Endothelial cell of umbilical vein (primary cell): ENCODE measurements at regions not wholly inside any gene's neighbourhood (a gene's known extent, or its start where the extent isn't known, plus 50 kb on each side); places are given as distances from the start of the nearest gene placed in this dataset.

Experiments
- BruUV-seq: library from RNA; stranded (reverse); fragments of 400-500 nt; replicated peaks from 2 replicates; lab custom pipeline; 2021; lab: Mats Ljungman, UMichigan
- CTCF ChIA-PET: fragments of 300-600, 350-600 bp; sonication (Branson Sonifier 250); formaldehyde crosslinking; loops from one replicate; lab custom pipeline; 2021; ENCODE audit warnings: antibody characterized with exemption, inconsistent platforms; lab: Charles Lee
- POLR2A ChIA-PET: fragments of 300-600, 350-600 bp; sonication (Branson Sonifier 250); formaldehyde crosslinking; loops from one replicate; lab custom pipeline; 2021; ENCODE audit warnings: antibody characterized with exemption, inconsistent platforms; lab: Charles Lee
- DNase-seq: peaks from one replicate; pipeline ENCODE4 v3.0.0-alpha.2; 2011; ENCODE audit warnings: low read depth, low spot score
- FAIRE-seq: peaks from 2 replicates; lab custom pipeline; 2011; peaks lifted over from hg19 to GRCh38; lab: Jason Lieb, UNC
- H2AFZ ChIP-seq: 2 replicates; pipeline ENCODE4 v1.6.0; 2012; ENCODE audit warnings: low read depth, low read length, control low read depth, inconsistent platforms
- H3K27ac ChIP-seq: 2 replicates; pipeline ENCODE4 v1.5.1; 2011; ENCODE audit warnings: low read depth, mild to moderate bottlenecking, control low read depth, low read length, moderate library complexity; ENCODE audit not compliant: insufficient read depth
- H3K27me3 ChIP-seq, 2 experiments: 2 replicates each; pipeline versions ENCODE4 v1.6.0 to v1.6.1; 2011; ENCODE audit warnings: low read length in 2 of 2, mixed read lengths in 1 of 2; ENCODE audit not compliant: control insufficient read depth in 2 of 2, insufficient read depth in 2 of 2
- H3K36me3 ChIP-seq, 2 experiments: 2 replicates in 1 of 2; 3 replicates in 1 of 2; pipeline ENCODE4 v1.5.1; 2011; ENCODE audit warnings: low read length in 2 of 2, mild to moderate bottlenecking in 1 of 2, moderate library complexity in 1 of 2; ENCODE audit not compliant: control insufficient read depth in 2 of 2, insufficient read depth in 2 of 2; ENCODE audit errors: extremely low read depth in 1 of 2
- H3K4me1 ChIP-seq: 3 replicates; pipeline ENCODE4 v1.5.1; 2011; ENCODE audit warnings: mild to moderate bottlenecking, low read length; ENCODE audit not compliant: control insufficient read depth, insufficient read depth; ENCODE audit errors: extremely low read depth
- H3K4me2 ChIP-seq: 2 replicates; pipeline ENCODE4 v1.6.1; 2011; ENCODE audit warnings: low read length, control low read depth, mixed read lengths; ENCODE audit not compliant: insufficient read depth
- H3K4me3 ChIP-seq, 3 experiments: fragments of 200-600 bp in 1 of 3; sonication (generic), shearing (Covaris generic) in 1 of 3; replicated peaks in 1 of 3; 2 replicates each; pipeline ENCODE4 v1.5.1; 2011 to 2016; ENCODE audit warnings: control low read depth in 3 of 3, low read length in 3 of 3, mild to moderate bottlenecking in 2 of 3, inconsistent platforms in 1 of 3, low read depth in 1 of 3, moderate library complexity in 1 of 3; ENCODE audit not compliant: insufficient read depth in 1 of 3
- H3K79me2 ChIP-seq: 2 replicates; pipeline ENCODE4 v1.6.0; 2012; ENCODE audit warnings: low read length, inconsistent platforms; ENCODE audit not compliant: control insufficient read depth, insufficient read depth
- H3K9ac ChIP-seq: replicated peaks from 2 replicates; pipeline ENCODE3; 2011; ENCODE audit warnings: low read length, control low read depth; ENCODE audit not compliant: insufficient read depth; ENCODE audit errors: extremely low read depth
- H3K9me1 ChIP-seq: replicated peaks from 3 replicates; pipeline ENCODE4 v1.6.0; 2011; ENCODE audit warnings: mild to moderate bottlenecking, low read length; ENCODE audit not compliant: control insufficient read depth, insufficient read depth; ENCODE audit errors: extremely low read depth
- H3K9me3 ChIP-seq: replicated peaks from 2 replicates; pipeline ENCODE4 v1.5.1; 2012; ENCODE audit warnings: low read length, inconsistent platforms; ENCODE audit not compliant: control insufficient read depth, insufficient read depth
- H4K20me1 ChIP-seq: replicated peaks from 2 replicates; pipeline ENCODE3; 2011; ENCODE audit warnings: mild to moderate bottlenecking, low read length; ENCODE audit not compliant: control insufficient read depth, insufficient read depth; ENCODE audit errors: extremely low read depth
- CTCF ChIP-seq, 2 donors: IDR thresholded peaks; 1 replicate in 1 of 2; 2 replicates in 1 of 2; pipeline ENCODE4 v1.5.1; 2011; ENCODE audit warnings: low read length in 2 of 2, mild to moderate bottlenecking in 2 of 2, moderate library complexity in 2 of 2, control low read depth in 1 of 2, inconsistent platforms in 1 of 2, low read depth in 1 of 2; ENCODE audit not compliant: insufficient read depth in 1 of 2; ENCODE audit errors: extremely low read depth in 1 of 2
- EZH2 ChIP-seq: IDR thresholded peaks from 2 replicates; pipeline ENCODE4 v1.6.1; 2012; ENCODE audit warnings: borderline replicate concordance, low read depth, mild to moderate bottlenecking, moderate library complexity, low read length, inconsistent platforms; ENCODE audit not compliant: severe bottlenecking
- FOS ChIP-seq: IDR thresholded peaks from 2 replicates; pipeline ENCODE4 v1.6.1; 2011; ENCODE audit warnings: mild to moderate bottlenecking, low read length, moderate library complexity, borderline replicate concordance; ENCODE audit not compliant: insufficient read depth
- GATA2 ChIP-seq: IDR thresholded peaks from 2 replicates; pipeline ENCODE4 v1.7.0; 2011; ENCODE audit warnings: low read depth, mild to moderate bottlenecking, moderate library complexity, mixed read lengths, low read length; ENCODE audit not compliant: insufficient read length, insufficient read depth
- JUN ChIP-seq: IDR thresholded peaks from 2 replicates; pipeline ENCODE4 v1.6.1; 2011; ENCODE audit warnings: borderline replicate concordance, low read depth; ENCODE audit not compliant: insufficient read length, insufficient read depth
- MAX ChIP-seq: IDR thresholded peaks from 2 replicates; pipeline ENCODE4 v1.6.1; 2011; ENCODE audit not compliant: insufficient read depth, insufficient read length
- MYC ChIP-seq: IDR thresholded peaks from one replicate; pipeline ENCODE4 v1.6.1; 2011; ENCODE audit warnings: mild to moderate bottlenecking, low read depth, low read length
- POLR2A ChIP-seq: IDR thresholded peaks from 2 replicates; pipeline ENCODE4 v1.6.1; 2012; ENCODE audit warnings: low read depth, mild to moderate bottlenecking, control low read depth, low read length
- POLR2AphosphoS5 ChIP-seq: IDR thresholded peaks from 2 replicates; pipeline ENCODE4 v1.6.1; 2012; ENCODE audit warnings: low read depth, mild to moderate bottlenecking, control low read depth, low read length, moderate library complexity; ENCODE audit not compliant: insufficient read depth
- dilution Hi-C: fragments of 300-500 bp; cut with MboI; formaldehyde crosslinking; loops from one replicate; pipeline ENCODE4 v1.15.0; 2019; ENCODE audit warnings: low sequenced_read_pairs; ENCODE audit not compliant: extremely low pct_ligation_motif_present
- intact Hi-C: fragments of 100-400 bp; cut with micrococcal nuclease; formaldehyde crosslinking; loops from one replicate; pipeline ENCODE4 v1.10.0; 2022

GRCh38 chr20:57062696-57063270, 203.7 kb downstream of the BMP7 start:
- H3K27ac ChIP-seq = no peak overlapping the region
- no peaks in the 10 kb centered on the region for H3K9me1 ChIP-seq
- POLR2A ChIA-PET = no interaction called here
- no peak overlapping the region for H3K9ac ChIP-seq
- H3K36me3 ChIP-seq = no peaks in the 10 kb centered on the region
- H3K4me1 ChIP-seq = no peaks in the 10 kb centered on the region
- no peaks in the 10 kb centered on the region for H3K9me3 ChIP-seq
- no peak overlapping the region for H2AFZ ChIP-seq
- intact Hi-C loops (no loop called here), dilution Hi-C loops (no loop called here)
- CTCF ChIA-PET = no interaction called here
- H3K4me3 ChIP-seq = no peak overlapping the region
- no peaks in the 10 kb centered on the region for H3K27me3 ChIP-seq
- TF ChIP-seq JUN = no peak
- no peaks in the 10 kb centered on the region for H3K79me2 ChIP-seq
- FAIRE-seq = no peak
- DNase-seq = no peak
- no peak overlapping the region for H3K4me2 ChIP-seq
- BruUV-seq = no TSS peak
- no peaks in the 10 kb centered on the region for H4K20me1 ChIP-seq

- ChIA-PET CTCF (no interaction called here), POLR2A (no interaction called here)
- Histone ChIP-seq H3K9ac (no peak overlapping the region), H3K9me3 (no peaks in the 10 kb centered on the region), H3K27me3 (no peaks in the 10 kb centered on the region), H3K36me3 (no peaks in the 10 kb centered on the region), H3K4me2 (no peak overlapping the region), H3K4me3 (no peak overlapping the region), H3K9me1 (no peaks in the 10 kb centered on the region), H4K20me1 (no peaks in the 10 kb centered on the region), H2AFZ (no peak overlapping the region), H3K4me1 (no peaks in the 10 kb centered on the region), H3K27ac (no peak overlapping the region), H3K79me2 (no peaks in the 10 kb centered on the region)
- dilution Hi-C loops = no loop called here
- FAIRE-seq (no peak), DNase-seq (no peak)
- TF ChIP-seq POLR2A (no peak), MAX (no peak), EZH2 (no peak), FOS (no peak), POLR2AphosphoS5 (no peak), CTCF (IDR thresholded peaks at IDR 0.05; ENCODE audit: extremely low read depth in 1 of 2, insufficient read depth in 1 of 2, low read depth in 1 of 2, low read length in 2 of 2) (no peak), MYC (no peak), GATA2 (no peak), JUN (no peak)
- no TSS peak for BruUV-seq
- intact Hi-C loops = no loop called here
Measured at GRCh38 chr20:57064836-57065235, 201.6 kb downstream of the BMP7 start.
